ENCODE measurements at regions not wholly inside any gene's neighbourhood (a gene's known extent, or its start where the extent isn't known, plus 50 kb on each side); places are given as distances from the start of the nearest gene placed in this dataset.

GRCh38 chr14:37726708-37727107, 131.3 kb downstream of the TTC6 start:
- no peak for TF ChIP-seq EP300 (IDR thresholded peaks at IDR 0.05)
- TF ChIP-seq CTCF (IDR thresholded peaks at IDR 0.05), result no peak
- TF ChIP-seq POLR2A (IDR thresholded peaks at IDR 0.05), result no peak

All from ovary (tissue), 3 donors.